Endothelial cell (in vitro differentiated cells): ENCODE measurements at regions not wholly inside any gene's neighbourhood (a gene's known extent, or its start where the extent isn't known, plus 50 kb on each side); places are given as distances from the start of the nearest gene placed in this dataset.
A peak's percentile ranks its signal among the peaks of the same experiment; 100 is the strongest.

Experiments
- DNase-seq: peaks from one replicate; pipeline ENCODE4 v3.0.0; 2021; ENCODE audit warnings: low spot score
- H3K27ac Mint-ChIP-seq: one replicate; pipeline ENCODE4 v1.8.0; 2021; ENCODE audit warnings: mixed read lengths, inconsistent platforms; ENCODE audit not compliant: unreplicated experiment
- H3K27me3 Mint-ChIP-seq: one replicate; pipeline ENCODE4 v1.8.0; 2021; ENCODE audit warnings: mild to moderate bottlenecking, moderate library complexity, mixed read lengths, inconsistent platforms; ENCODE audit not compliant: unreplicated experiment
- H3K36me3 Mint-ChIP-seq: one replicate; pipeline ENCODE4 v1.8.0; 2021; ENCODE audit warnings: mild to moderate bottlenecking, low read depth, mixed read lengths, inconsistent platforms; ENCODE audit not compliant: unreplicated experiment
- H3K4me1 Mint-ChIP-seq: one replicate; pipeline ENCODE4 v1.8.0; 2021; ENCODE audit warnings: mild to moderate bottlenecking, mixed read lengths, inconsistent platforms; ENCODE audit not compliant: unreplicated experiment
- H3K4me3 Mint-ChIP-seq: one replicate; pipeline ENCODE4 v1.8.0; 2021; ENCODE audit warnings: mild to moderate bottlenecking, mixed read lengths, inconsistent platforms; ENCODE audit not compliant: unreplicated experiment
- H3K9me3 Mint-ChIP-seq: one replicate; pipeline ENCODE4 v1.8.0; 2021; ENCODE audit warnings: mixed read lengths, inconsistent platforms; ENCODE audit not compliant: unreplicated experiment
- CTCF ChIP-seq: fragments of 200-600 bp; sonication (generic); IDR thresholded peaks from one replicate; pipeline ENCODE4 v1.5.0; 2021; ENCODE audit warnings: antibody characterized with exemption; ENCODE audit not compliant: unreplicated experiment

GRCh38 chr6:920512-920911, 227.6 kb upstream of the EXOC2 start:
- Mint-ChIP-seq H3K9me3 (peaks cover 22% of the 10 kb centered on the region), H3K27me3 (peaks cover 2% of the 10 kb centered on the region), H3K36me3 (peaks cover 10% of the 10 kb centered on the region), H3K4me3 (peak overlapping the region; percentile 7), H3K4me1 (no peaks in the 10 kb centered on the region), H3K27ac (no peak overlapping the region)
- TF ChIP-seq CTCF = no peak
- DNase-seq = no peak

GRCh38 chr6:919500-919899, 226.6 kb upstream of the EXOC2 start:
- Mint-ChIP-seq H3K36me3 (peaks cover 10% of the 10 kb centered on the region), H3K4me1 (no peaks in the 10 kb centered on the region), H3K27me3 (peaks cover 2% of the 10 kb centered on the region), H3K27ac (no peak overlapping the region), H3K4me3 (no peak overlapping the region), H3K9me3 (peaks cover 22% of the 10 kb centered on the region)
- no peak for DNase-seq
- TF ChIP-seq CTCF = no peak

- no peak overlapping the region for H3K27ac Mint-ChIP-seq
- TF ChIP-seq CTCF = no peak
- H3K36me3 Mint-ChIP-seq = peaks cover 10% of the 10 kb centered on the region
- no peaks in the 10 kb centered on the region for H3K27me3 Mint-ChIP-seq
- H3K4me1 Mint-ChIP-seq = no peaks in the 10 kb centered on the region
- H3K4me3 Mint-ChIP-seq = no peak overlapping the region
- peaks cover 20% of the 10 kb centered on the region for H3K9me3 Mint-ChIP-seq
- no peak for DNase-seq
These were observed 225.0 kb upstream of the EXOC2 start for GRCh38 chr6:917939-918338.

GRCh38 chr6:917296-917695, 224.4 kb upstream of the EXOC2 start:
- Mint-ChIP-seq H3K36me3 (peaks cover 10% of the 10 kb centered on the region), H3K27ac (no peak overlapping the region), H3K4me3 (no peak overlapping the region), H3K27me3 (peaks cover under 1% of the 10 kb centered on the region), H3K9me3 (peaks cover 15% of the 10 kb centered on the region), H3K4me1 (no peaks in the 10 kb centered on the region)
- TF ChIP-seq CTCF = no peak
- DNase-seq = no peak

- Mint-ChIP-seq H3K27me3 (peaks cover 4% of the 10 kb centered on the region), H3K4me3 (no peak overlapping the region), H3K36me3 (peaks cover 6% of the 10 kb centered on the region), H3K9me3 (peaks cover 12% of the 10 kb centered on the region), H3K27ac (no peak overlapping the region), H3K4me1 (no peaks in the 10 kb centered on the region)
- no peak for TF ChIP-seq CTCF
- DNase-seq = no peak
These were observed 223.2 kb upstream of the EXOC2 start for GRCh38 chr6:916131-916530.
